GM18502 (cell line): ENCODE measurements at regions not wholly inside any gene's neighbourhood (a gene's known extent, or its start where the extent isn't known, plus 50 kb on each side); places are given as distances from the start of the nearest gene placed in this dataset.

Experiments
- ATAC-seq: cut with Tn5 transposase; IDR thresholded peaks from one replicate; pipeline ENCODE4 v1.9.1; 2021; ENCODE audit warnings: mild to moderate bottlenecking; ENCODE audit not compliant: unreplicated experiment, poor library complexity

DNA sequence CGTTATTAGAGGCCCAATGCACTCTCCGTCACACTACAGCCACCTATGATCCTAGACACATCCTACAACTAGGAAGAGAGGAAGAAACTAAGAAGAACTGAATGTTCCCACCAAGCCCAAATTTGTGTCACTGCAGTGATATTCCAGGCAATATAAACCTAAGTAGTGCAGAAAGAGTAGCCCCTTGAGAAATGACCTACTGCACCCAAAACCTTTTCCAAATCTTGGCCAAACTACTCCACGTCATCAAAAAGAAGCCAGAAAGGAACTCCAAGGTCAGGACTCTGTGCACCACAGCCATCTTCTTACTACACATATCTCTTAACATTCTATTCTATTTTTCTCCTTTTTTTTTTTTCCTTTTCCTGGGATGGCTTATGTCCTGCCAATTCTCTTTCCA is 60.2 kb downstream of the ADAMTS1 start:
- ATAC-seq = no peak

DNA sequence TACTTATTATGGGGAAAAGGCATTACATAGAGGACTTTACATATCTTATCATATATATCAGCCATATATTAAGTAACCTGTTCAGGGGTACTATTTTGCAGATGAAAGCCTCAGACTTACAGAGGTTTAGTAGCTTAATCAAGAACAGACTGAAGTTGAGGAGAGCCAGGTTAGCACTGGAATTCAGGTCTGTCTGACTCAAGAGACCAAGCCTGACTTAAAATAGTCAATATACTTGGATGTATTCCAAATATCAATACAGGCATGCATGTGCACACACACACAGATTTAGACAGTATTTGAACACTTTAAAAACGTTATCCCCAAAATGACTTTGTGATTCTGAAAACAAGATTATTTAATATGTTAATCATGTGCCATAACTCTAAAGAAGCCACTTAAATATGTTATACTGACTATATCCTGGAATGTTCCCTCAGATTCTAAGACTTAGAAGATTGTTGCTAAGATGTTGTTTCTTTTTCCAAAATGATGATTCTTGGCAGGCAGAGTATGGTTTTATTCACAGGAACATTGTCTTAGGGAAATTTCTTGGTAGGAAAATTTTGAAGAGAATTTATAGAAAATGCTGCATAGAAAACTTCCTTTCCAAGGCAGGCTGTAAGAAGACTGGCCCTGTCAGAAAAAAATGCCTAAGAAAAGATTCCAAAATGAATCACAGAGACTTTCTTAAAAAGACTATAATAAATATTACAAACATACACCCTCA is 61.6 kb downstream of the ADAMTS1 start:
- no peak for ATAC-seq

DNA sequence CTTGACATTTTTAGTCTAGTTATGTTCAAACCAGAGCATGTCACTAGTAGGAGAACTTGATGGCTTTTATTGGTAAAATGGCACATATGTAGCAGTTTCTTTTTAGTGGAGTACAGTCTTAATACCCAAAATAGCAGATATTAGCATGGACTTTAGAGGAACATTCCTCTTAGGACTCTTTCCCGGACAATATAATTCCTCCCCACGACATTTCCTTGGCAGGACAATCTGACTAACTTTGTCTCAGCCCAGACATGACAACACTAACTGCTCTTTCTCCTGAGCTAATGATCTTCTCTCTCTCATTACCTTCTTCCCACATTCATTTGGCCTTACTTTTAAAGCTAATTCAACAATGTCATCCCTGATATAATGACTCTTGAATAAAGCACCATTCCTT is 62.5 kb downstream of the ADAMTS1 start:
- no peak for ATAC-seq

DNA sequence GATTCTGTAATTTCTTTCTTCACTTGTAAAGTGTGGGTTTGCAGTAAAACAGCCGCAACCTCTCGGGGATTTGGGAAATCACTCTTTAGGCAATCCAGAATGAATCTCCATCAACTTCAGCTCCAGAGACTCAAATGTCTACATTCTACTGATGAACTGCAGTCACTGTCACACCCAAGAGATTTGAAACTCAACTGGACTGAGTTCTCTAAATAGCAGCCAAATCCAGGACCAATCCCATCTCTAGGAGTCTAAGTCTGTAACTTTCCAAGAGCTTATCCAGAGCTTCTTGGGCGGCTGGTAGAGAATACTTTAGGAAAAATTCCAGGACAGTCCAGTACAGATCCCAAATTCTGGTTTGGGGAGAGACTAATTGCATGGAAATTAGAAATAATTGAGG is 62.9 kb downstream of the ADAMTS1 start:
- ATAC-seq = no peak

DNA sequence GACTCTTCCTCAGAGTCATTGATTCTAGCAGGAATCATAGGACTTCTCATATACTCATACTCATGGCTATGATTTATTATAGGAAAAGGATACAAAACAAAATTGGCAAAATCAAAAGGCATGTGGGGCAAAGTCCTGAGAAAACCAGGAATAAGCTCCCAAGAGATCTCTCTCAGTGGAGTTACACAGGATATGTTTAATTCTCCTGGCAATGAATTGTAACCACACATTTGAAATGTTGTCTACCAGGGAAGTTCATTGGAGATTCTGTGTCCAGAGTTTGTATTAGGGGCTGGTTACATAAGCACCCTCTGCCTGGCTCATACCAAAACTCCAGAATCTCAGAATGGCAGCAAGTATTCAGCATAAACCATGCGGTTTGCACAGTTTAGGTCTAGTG is 63.9 kb downstream of the ADAMTS1 start:
- no peak for ATAC-seq

DNA sequence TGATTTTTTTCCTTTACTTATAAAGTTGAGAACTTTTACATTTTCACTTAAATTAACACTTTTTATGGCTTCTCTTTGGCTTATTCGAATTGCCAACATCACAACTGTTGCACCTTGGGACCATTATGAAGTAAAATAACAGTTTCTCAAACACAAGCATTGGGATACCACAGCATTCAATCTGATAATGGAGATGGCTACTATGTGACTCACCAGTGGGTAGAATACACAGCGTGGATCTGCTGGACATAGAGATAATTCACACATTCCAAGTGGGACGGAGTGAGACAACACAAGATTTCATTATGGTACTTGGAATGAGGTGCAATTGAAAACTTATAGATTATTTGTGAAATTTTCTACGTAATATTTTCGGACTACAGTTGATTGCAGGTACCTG is 68.0 kb downstream of the ADAMTS1 start:
- no peak for ATAC-seq

DNA sequence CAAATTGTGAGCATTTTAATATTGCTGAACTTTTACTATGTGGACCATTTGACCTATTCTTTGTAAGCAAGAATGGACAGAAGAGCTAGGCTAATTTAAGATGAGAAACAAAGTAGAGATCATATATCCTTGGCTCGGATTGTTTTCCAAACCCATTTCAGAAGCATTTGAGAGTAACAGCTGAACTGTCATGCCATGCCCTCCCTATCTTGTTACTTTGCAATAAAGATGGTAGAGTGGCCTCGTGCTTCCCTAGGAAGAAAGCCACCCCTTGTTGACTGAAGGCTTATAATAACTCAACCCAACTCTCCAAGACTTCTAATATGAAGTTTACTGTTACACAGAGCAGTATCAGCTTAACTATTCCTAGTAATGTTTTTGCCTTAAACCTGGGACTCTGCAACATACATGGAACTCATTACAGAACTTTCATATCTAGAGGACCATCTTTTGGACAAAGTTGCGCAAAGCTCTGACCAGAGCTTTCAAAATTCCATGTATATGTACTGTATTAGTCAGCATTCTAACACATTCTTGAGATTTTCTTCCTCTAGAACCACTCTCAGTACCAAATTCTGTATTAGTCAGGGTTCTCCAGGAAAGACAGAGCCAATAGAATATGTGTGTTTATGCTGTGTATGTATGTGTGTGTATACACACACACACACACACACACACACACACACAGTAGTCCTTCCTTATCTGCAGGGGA is 68.7 kb downstream of the ADAMTS1 start:
- no peak for ATAC-seq

DNA sequence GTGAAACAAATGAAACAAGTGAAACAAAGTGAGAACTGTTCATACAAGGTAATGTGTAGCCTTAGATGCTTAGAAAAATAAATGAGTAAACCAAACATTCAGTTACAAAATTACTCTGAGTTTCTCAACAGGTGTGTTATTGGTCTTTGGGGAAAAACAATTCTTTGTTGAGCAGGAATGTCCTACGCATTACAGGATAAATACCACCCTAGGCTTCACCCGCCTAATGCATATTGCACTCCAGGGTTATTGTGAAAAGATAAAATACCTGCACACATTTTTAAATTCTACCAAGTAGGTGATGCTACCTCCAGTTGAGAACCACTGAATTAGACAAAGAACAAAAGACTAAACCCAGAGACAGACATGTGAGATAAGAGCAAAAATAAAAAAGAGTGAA is 72.2 kb downstream of the ADAMTS1 start:
- no peak for ATAC-seq

DNA sequence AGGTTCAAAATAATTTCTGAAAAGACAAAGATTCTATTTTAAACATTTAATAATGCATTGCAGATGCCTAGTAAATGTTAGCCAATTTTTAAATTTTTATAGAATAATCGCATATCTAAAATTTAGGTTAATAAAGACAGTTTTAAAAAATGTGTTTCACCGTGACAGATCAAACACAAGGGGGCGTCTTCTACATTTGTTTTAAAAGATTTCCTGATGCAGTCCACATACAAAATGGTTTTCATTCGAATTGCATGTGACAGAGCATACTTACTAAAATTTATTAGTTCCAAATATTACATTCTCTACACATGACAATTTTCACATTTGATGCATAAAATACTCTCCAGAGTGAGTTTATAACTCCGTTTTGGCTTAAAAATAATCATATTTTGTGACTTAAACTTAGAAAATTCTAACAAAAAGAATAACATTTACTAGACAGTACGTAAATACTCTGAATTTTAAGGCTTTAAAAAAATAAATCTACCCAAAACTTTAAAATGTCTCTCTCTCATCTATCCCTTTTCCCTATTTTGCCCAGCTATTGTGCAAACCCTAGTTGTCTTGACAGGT is 75.5 kb downstream of the ADAMTS1 start:
- ATAC-seq = no peak

DNA sequence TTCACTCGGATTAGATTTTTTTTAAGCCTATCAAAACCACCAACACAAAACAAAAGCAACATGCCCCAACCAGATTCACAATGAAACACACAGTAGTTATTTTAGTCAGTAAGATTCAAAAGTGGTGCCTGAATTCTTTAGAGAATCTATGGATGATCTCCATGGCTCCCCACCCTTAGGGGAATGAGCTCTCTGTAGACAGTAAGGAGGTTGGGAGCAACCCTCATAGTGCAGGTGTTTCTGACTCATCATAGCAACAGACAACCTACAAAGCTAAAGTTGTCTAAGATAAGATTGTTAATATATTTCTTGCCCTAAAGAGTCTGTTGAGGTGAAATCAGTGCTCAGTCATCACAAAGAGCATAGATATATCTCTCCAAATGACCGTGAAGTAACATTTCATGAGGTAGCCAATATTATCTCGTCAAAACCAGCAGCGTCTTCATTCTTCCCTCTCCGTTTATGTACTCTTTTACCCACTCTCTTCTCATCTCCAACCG is 78.3 kb downstream of the ADAMTS1 start:
- ATAC-seq = no peak

DNA sequence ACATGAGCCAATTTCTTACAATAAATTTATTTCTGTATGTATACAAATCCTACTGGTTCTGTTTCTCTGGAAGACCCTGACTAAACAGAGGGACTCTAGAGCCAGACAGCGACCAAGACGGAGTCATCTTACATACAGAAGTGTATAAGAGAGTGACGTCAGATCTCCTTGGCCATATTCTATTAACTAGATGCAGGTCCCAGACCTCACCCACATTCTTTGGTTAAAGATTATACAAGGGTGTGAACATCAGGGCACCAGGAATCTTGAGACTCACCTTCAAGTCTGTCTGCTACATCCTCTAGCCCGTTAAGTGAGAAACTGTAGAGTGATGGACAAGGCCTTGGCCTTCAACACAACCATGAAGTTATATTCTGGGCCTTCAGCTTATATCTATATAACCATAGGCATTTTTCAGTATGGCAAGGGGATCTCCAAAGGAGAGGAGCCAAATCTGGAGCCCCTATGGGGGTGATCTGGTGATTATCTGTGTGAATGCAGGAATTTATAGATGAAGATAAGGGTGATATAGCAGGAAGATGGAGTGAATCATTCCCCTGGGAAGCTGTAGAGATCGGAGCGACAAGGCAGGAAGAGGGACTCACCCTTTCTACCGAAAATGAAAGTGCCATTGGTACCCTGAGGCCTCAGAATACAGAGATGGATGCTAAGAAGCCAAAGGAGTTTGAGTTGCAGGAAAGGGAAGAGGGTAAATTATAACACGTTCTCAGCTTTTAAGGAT is 83.9 kb downstream of the ADAMTS1 start:
- ATAC-seq = no peak

DNA sequence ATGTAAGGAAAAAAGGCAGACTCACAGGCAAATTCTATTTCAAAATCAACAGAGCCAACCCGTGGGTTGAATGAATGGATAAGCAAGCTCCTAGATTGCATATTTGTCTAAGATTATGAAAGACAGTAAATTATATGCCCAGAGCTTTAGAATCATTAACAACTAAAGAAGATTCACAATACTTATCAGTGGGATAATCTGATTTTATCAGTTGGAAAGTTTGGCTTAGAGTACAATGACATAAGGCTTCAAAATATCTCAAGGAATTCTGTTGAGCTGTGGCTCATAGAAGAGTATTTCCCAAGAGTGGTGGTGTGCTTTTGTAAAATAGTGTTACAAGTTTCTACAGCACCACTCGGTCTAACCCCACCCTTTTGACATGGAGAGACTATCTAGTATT is 85.5 kb downstream of the ADAMTS1 start:
- ATAC-seq = no peak

DNA sequence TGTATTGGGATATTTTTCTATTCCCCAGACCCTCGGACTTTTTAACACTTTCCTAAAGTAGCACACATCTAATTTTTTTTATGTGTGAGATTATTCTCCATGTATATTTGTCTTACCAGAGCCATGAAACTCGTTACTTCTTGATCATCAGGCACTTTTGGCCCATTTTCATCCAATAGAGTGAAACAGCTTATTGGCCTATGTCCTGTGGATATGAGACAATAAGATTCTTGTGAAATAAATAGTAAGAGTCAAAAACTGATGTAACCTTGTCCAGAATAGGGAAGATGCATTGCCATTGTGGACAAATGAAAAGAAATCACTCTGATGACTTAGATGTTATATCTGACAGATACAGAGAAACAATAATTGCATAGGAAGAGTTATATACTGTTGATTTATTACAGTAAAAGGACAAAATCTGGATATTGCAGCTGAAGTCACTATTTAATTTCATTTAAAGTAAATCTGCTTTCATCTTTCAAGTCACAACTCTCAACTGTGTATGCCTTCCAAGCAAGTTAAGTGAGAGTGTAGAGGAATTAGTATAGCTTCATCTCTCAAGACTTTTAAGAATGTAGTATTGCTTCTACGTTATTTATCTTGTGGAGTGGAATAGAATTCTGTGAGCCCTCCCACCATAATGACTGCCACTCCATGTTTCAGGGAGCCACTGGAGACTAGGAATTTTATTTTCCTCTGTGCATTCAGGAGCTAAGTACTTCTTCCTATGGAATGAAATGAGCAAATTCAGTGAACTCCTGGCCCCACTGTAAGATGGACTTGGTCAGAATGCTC is 86.9 kb downstream of the ADAMTS1 start:
- ATAC-seq = no peak

DNA sequence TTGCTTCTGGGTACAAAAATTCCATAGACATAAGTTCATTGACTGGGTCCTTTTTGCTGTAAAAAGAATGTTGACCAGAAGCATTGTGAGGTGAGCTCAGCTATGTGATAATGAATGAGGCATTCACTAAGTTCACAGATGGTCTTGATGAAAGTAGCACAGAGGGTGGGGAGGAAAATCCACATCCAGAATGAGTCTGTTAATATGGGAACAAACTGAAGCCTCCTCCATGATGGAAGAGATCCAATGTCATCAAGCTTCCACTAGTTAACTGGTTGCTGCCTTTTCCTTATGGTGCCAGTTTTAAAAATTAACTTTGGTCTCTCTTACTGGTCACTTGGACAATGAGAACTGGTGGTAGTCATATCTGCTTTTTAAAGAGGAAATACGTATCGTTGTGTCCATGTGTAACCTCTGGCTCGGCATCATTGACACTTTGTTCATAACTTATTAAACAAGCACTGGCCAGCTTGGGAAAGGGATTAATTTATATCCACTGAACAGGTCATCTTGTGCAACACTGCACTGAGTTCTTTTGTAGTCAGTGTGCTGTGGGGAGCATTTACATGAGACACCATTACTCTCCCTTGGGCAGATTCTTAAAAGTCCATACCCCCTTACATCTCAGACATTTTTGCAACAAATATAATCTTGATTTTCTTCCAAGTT is 88.6 kb downstream of the ADAMTS1 start:
- ATAC-seq = no peak

DNA sequence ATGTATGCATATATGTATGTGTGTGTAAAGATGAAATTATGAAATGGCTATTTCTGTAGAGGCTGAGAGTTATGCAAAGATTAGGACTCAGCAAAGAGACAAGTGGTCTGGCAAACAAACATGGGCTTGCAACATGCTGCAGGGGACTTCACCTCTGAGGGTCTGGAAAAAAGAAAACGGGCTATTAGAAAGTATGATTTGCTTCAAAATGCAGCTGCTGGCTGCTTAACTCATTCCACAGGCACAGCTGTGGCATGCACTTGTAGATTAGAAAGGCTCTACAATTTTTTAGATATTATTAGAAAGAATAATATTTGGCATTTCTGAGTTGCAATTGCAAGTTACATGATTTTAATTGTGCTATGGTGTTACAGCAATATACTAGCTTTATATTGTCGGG is 90.4 kb downstream of the ADAMTS1 start:
- ATAC-seq = no peak

DNA sequence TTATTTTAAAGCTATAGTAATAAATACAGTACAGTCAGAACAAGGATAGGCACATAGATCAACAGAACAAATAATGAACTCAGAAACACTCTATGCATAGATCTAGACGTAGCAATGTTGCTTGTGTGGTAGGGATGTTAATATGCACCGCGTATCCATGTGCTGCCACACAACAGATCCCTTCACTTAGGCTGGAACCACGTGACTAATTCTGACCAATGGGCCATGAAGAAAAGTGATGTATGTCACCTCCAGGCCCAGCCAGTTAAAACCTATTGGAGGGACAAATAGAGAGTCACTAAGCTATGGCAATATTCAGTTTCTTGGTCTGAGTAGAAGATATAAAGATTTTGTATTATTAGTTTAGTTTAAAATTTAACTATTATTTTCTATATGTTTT is 91.4 kb downstream of the ADAMTS1 start:
- no peak for ATAC-seq

DNA sequence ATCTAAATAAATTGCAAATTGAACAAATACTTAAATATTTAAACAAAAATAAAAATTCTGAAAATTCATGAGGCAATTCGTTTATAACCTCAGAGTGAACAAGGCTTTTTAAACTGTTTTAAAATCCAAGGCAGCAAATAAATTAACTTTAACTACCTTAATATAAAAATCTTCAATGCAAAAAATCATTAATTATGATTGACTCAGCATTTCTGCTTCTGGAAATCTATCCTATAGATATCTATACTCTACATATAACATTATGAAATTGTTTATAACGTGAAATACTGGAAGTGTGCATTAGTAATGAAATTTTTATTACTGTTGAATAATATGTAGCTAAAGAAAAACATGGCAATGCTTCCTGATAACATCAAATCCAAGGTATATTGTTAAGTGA is 92.4 kb downstream of the ADAMTS1 start:
- ATAC-seq = no peak

DNA sequence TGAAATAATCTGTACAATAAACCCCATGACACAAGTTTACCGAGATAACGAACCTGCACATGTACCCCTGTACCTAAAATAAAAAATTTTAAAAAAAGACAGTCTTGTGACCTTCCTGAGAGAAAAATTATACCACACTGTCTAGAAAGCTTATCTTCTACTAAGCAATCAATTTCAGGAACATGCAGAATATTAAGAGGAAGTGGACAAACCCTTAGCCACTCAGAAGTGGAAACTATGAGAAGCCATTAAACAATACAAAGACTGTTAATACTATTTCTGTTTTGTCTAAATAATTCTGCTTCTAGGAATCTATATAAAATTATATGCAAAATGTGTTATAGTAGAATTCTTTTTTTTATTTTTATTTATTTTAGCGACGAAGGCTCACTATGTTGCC is 93.9 kb downstream of the ADAMTS1 start:
- ATAC-seq = no peak

DNA sequence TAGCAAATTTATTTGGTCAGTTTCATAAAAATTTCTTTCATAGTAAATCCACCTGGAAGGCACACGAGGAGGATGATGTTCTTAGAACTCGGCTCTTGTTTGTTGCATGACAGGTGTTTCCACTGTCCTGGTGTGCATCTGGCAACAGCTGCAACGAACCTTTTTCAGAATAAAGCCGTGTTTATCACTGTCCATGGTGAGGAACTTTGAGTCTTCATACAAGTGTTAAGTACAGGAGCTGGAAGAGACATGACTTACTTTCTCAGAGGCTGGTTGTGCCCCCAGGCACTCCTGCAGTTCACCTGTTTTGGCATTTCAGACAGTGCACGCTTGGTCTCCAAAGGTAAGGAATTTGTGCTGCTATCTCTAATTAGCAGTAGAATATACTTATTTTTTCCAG is 97.1 kb downstream of the ADAMTS1 start:
- no peak for ATAC-seq

DNA sequence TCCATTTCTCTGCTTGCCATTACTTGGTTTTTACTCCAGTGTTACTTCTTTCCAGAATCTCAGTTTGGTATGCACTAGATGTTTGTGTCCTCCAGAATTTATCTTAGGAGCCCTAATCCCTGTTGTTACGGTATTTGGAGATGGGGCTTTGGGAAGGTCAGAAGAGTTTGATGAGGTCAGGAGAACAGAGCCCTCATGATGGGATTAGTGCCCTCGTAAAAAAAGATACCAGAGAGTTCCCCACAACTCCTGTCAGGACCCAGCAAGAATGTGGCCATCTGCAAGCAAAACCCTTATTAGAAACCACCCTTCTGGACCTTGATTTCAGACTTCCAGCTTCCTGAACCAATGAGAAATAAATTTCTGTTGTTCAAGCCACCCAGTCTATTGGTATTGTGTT is 98.0 kb downstream of the ADAMTS1 start:
- no peak for ATAC-seq
